Fibroblast of villous mesenchyme (primary cell): ENCODE measurements at regions not wholly inside any gene's neighbourhood (a gene's known extent, or its start where the extent isn't known, plus 50 kb on each side); places are given as distances from the start of the nearest gene placed in this dataset.

ENCODE experiments used
- DNase-seq: peaks from one replicate; pipeline ENCODE4 v3.0.0-alpha.2; 2010; ENCODE audit warnings: low read depth
- H3K4me3 ChIP-seq: 2 replicates; pipeline ENCODE4 v1.5.1; 2011; ENCODE audit warnings: low read depth, mild to moderate bottlenecking, low read length
- TF ChIP-seq, protein P1 (sequence below): IDR thresholded peaks from 2 replicates; pipeline ENCODE4 v1.5.1; 2012; ENCODE audit warnings: low read depth, mild to moderate bottlenecking, low read length; ENCODE audit not compliant: insufficient read depth

DNA sequence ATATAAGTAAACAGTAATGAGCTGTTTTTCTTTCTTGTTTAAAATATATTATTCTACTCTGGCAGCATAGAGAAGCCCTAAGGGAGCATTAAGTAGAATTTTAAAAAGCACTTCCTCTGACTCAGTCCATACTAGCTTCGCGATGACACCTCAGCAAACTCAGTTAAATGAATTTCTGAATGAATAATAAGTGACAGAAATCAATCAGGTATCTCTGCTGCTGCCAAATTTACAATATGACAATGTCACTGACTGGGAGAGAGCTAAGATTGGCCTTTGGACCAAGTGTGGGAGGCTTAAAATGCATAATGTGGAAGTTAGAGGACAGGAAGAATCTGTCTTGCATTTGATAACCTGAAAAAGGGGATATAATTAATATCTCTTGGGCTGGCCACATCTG is 296.1 kb downstream of the HHIPL2 start:
- TF ChIP-seq, protein P1, sequence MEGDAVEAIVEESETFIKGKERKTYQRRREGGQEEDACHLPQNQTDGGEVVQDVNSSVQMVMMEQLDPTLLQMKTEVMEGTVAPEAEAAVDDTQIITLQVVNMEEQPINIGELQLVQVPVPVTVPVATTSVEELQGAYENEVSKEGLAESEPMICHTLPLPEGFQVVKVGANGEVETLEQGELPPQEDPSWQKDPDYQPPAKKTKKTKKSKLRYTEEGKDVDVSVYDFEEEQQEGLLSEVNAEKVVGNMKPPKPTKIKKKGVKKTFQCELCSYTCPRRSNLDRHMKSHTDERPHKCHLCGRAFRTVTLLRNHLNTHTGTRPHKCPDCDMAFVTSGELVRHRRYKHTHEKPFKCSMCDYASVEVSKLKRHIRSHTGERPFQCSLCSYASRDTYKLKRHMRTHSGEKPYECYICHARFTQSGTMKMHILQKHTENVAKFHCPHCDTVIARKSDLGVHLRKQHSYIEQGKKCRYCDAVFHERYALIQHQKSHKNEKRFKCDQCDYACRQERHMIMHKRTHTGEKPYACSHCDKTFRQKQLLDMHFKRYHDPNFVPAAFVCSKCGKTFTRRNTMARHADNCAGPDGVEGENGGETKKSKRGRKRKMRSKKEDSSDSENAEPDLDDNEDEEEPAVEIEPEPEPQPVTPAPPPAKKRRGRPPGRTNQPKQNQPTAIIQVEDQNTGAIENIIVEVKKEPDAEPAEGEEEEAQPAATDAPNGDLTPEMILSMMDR: no peak
- no peak for DNase-seq
- H3K4me3 ChIP-seq: no peak overlapping the region

DNA sequence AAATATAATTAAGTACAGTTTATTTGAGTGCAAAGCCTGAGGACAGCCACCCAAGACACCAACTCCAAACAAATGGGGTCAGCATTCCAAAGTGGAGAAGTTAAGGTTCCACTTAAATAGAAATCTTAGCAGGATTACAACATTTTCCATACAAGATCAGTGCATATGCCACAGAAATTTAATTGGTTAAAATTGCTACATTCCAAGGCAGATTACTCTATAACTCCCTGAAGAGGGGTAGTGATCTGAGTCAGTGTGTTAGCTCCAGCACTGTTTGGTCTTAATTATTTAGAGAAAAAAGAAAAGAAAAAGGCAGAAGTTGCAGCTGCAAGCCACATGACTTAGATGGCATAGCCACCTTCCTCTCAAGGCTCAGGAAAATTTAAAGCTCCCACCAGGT is 297.5 kb downstream of the HHIPL2 start:
- DNase-seq: no peak
- TF ChIP-seq, protein P1: no peak
- no peak overlapping the region for H3K4me3 ChIP-seq

DNA sequence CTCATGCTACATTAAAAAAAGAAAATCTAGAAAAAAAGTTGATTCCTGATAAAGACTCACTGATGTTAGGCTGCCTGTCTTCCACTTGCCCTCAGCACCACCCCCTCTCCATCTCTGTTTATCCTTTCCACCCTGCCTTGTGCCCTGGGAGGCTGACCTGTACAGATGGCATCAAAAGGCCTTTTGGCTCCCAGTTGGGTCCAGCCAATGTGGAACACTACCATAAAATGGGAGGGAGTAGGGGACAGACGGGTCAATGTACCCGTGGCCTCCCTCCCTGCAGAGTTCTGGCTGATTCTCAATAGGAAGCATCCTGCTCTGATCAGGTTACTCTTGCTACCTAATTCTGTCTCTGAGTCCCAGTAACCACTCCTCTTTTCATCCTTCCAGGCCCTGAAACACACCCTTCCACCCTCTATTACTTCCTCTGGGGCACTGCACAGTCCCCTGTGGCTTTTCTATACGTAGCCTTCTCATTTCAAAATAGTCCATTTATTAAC is 300.0 kb downstream of the HHIPL2 start:
- DNase-seq: no peak
- H3K4me3 ChIP-seq: no peak overlapping the region
- TF ChIP-seq, protein P1: no peak

DNA sequence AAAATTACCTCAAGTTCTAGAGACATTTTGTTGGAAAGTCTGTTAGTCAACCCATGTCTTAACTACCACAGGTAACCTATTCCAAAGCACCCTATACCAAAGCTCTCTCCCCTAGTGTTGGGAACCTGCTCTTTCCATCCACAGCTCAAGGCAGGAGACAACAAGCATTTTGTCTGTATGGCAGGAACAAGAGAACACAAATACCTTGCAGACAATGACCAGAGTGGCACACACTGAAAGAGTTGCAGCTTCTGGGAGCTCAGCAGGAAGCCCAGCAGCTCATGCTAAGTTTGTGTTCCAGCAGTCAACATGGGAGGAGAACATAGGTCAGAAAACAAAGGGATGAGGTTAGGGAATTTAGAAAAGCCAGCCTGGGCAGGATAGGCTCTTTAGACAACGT is 300.8 kb downstream of the HHIPL2 start:
- no peak overlapping the region for H3K4me3 ChIP-seq
- DNase-seq: no peak
- TF ChIP-seq, protein P1: no peak

DNA sequence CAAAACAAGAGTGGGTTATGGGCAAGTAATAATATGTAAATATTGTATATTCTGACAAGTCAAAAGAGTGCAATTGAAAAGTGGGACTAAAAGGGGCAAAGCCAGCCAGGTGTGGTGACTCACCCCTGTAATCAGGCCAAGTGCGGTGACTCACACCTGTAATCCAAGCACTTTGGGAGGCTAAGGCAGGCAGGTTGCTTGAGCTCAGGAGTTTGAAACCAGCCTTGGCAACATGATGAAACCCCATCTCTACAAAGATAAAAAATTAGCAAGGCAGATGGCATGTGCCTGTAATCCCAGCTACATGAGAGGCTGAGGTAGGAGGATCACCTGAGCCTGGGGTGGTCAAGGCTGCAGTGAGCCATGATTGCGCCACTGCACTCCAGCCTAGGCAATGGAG is 304.0 kb downstream of the HHIPL2 start:
- no peak for DNase-seq
- no peak overlapping the region for H3K4me3 ChIP-seq
- TF ChIP-seq, protein P1: no peak

DNA sequence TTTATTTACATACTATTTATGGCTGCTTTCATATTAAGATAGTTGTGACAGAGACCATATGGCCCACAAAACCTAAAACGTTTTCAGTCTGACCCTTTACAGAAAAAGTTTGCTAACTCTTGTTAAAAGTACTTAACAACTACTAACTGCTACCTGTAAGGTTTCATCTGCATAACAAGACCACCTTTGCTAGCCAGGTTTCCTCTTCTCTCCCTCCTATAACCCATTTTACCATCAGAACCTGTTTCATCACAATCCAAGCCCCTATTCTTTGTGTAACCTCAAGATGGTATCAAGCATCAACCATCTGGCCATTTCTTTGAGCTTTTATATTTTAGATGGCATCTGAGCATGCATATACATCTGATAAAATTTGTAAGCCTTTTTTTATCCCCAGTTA is 305.4 kb downstream of the HHIPL2 start:
- H3K4me3 ChIP-seq: no peak overlapping the region
- no peak for DNase-seq
- TF ChIP-seq, protein P1: no peak

DNA sequence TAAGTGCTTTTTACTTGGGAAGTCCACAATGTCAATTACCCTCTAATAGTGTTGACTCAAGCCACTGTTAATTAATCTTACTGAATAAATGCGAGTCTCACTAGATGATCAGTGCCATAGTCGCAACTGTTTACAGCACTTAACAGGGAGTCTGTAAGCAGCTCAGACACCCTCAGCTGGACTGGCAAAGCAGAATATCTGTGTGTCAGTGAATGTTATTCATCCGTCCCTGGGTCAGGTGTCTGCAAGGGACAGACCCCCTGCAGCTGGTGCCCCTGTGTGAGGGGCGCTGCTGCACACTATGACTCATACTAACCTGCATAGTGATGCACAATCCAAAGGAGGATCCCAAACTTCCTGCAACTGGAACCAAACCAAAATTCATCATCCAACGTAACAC is 306.5 kb downstream of the HHIPL2 start:
- no peak overlapping the region for H3K4me3 ChIP-seq
- TF ChIP-seq, protein P1: no peak
- DNase-seq: no peak
